Progenitor cell of endocrine pancreas (in vitro differentiated cells): ENCODE measurements at regions not wholly inside any gene's neighbourhood (a gene's known extent, or its start where the extent isn't known, plus 50 kb on each side); places are given as distances from the start of the nearest gene placed in this dataset.
"Not testable (repeated sequence)": the region's sequence is repeated elsewhere in the genome, so short reads cannot be mapped to it uniquely, and the experiment has no call there.

Experiments used
- DNase-seq: peaks from one replicate; pipeline ENCODE4 v3.0.0; 2021; ENCODE audit warnings: low spot score; ENCODE audit not compliant: unreplicated experiment
- H3K27ac Mint-ChIP-seq: 2 replicates; pipeline ENCODE4 v1.8.0; 2021; ENCODE audit warnings: mild to moderate bottlenecking, moderate library complexity, mixed read lengths
- H3K27me3 Mint-ChIP-seq: 2 replicates; pipeline ENCODE4 v1.8.0; 2021; ENCODE audit warnings: mixed read lengths
- H3K36me3 Mint-ChIP-seq: 2 replicates; pipeline ENCODE4 v1.8.0; 2022; ENCODE audit warnings: mixed read lengths; ENCODE audit not compliant: insufficient read depth
- H3K4me1 Mint-ChIP-seq: 2 replicates; pipeline ENCODE4 v1.8.0; 2021; ENCODE audit warnings: low read depth, mixed read lengths
- H3K4me3 Mint-ChIP-seq: 2 replicates; pipeline ENCODE4 v1.8.0; 2021; ENCODE audit warnings: low read depth, mild to moderate bottlenecking, moderate library complexity, mixed read lengths
- H3K9me3 Mint-ChIP-seq: 2 replicates; pipeline ENCODE4 v1.8.0; 2021; ENCODE audit warnings: low read depth, mixed read lengths
- CTCF ChIP-seq: fragments of 200-600 bp; sonication (generic); IDR thresholded peaks from one replicate; pipeline ENCODE4 v1.5.0; 2021; ENCODE audit warnings: antibody characterized with exemption, mild to moderate bottlenecking; ENCODE audit not compliant: unreplicated experiment

GRCh38 chr16:16996827-16997226 lies 473.9 kb downstream of the XYLT1 start:
- H3K27ac Mint-ChIP-seq: no peak overlapping the region
- no peak overlapping the region for H3K4me3 Mint-ChIP-seq
- no peaks in the 10 kb centered on the region for H3K36me3 Mint-ChIP-seq
- H3K9me3 Mint-ChIP-seq: no peaks in the 10 kb centered on the region
- H3K4me1 Mint-ChIP-seq: no peaks in the 10 kb centered on the region
- no peak for DNase-seq
- no peak for TF ChIP-seq CTCF
- no peaks in the 10 kb centered on the region for H3K27me3 Mint-ChIP-seq

GRCh38 chr16:16997349-16997748 lies 473.4 kb downstream of the XYLT1 start:
- Mint-ChIP-seq H3K27me3 (no peaks in the 10 kb centered on the region), H3K36me3 (no peaks in the 10 kb centered on the region), H3K4me1 (no peaks in the 10 kb centered on the region), H3K4me3 (no peak overlapping the region), H3K9me3 (no peaks in the 10 kb centered on the region), H3K27ac (no peak overlapping the region)
- TF ChIP-seq CTCF: no peak
- DNase-seq: no peak

- Mint-ChIP-seq H3K4me3 (no peak overlapping the region), H3K27ac (no peak overlapping the region), H3K27me3 (no peaks in the 10 kb centered on the region), H3K4me1 (no peaks in the 10 kb centered on the region), H3K9me3 (peaks cover 6% of the 10 kb centered on the region), H3K36me3 (no peaks in the 10 kb centered on the region)
- no peak for DNase-seq
- TF ChIP-seq CTCF: no peak
These were observed 469.3 kb downstream of the XYLT1 start for GRCh38 chr16:17001471-17001870.

- H3K4me3 Mint-ChIP-seq: no peak overlapping the region
- no peak for DNase-seq
- H3K27ac Mint-ChIP-seq: no peak overlapping the region
- no peaks in the 10 kb centered on the region for H3K36me3 Mint-ChIP-seq
- no peaks in the 10 kb centered on the region for H3K4me1 Mint-ChIP-seq
- TF ChIP-seq CTCF: no peak
- peaks cover 6% of the 10 kb centered on the region for H3K9me3 Mint-ChIP-seq
- H3K27me3 Mint-ChIP-seq: no peaks in the 10 kb centered on the region
These were observed 468.2 kb downstream of the XYLT1 start for GRCh38 chr16:17002565-17002964.

GRCh38 chr16:17005963-17006362 lies 464.8 kb downstream of the XYLT1 start:
- DNase-seq, H3K9me3 Mint-ChIP-seq, H3K4me3 Mint-ChIP-seq, H3K27me3 Mint-ChIP-seq, H3K4me1 Mint-ChIP-seq, H3K27ac Mint-ChIP-seq, H3K36me3 Mint-ChIP-seq: not testable (repeated sequence)

- no peak overlapping the region for H3K4me3 Mint-ChIP-seq
- H3K27ac Mint-ChIP-seq: no peak overlapping the region
- no peak for DNase-seq
- no peaks in the 10 kb centered on the region for H3K27me3 Mint-ChIP-seq
- H3K4me1 Mint-ChIP-seq: no peaks in the 10 kb centered on the region
- no peaks in the 10 kb centered on the region for H3K36me3 Mint-ChIP-seq
- TF ChIP-seq CTCF: no peak
- H3K9me3 Mint-ChIP-seq: peaks cover 7% of the 10 kb centered on the region
These were observed 459.0 kb downstream of the XYLT1 start for GRCh38 chr16:17011712-17012111.
